Aorta (tissue), 5 donors: ENCODE measurements at regions not wholly inside any gene's neighbourhood (a gene's known extent, or its start where the extent isn't known, plus 50 kb on each side); places are given as distances from the start of the nearest gene placed in this dataset.

Experiments
- ATAC-seq: fragments of 200-7000 bp; cut with Tn5 transposase; one replicate; pipeline ENCODE4 v1.9.1; 2022; ENCODE audit warnings: moderate library complexity; ENCODE audit not compliant: low FRiP score
- DNase-seq, 2 donors: peaks; one replicate each; pipeline ENCODE4 v3.0.0-alpha.2; 2020
- H3K27ac ChIP-seq, 2 donors: one replicate each; pipeline ENCODE4 v1.5.1; 2013; ENCODE audit warnings: low read length in 2 of 2, mild to moderate bottlenecking in 2 of 2, moderate library complexity in 2 of 2, control low read depth in 1 of 2, inconsistent platforms in 1 of 2, low read depth in 1 of 2
- H3K27me3 ChIP-seq, 2 donors: one replicate each; pipeline ENCODE4 v1.6.1; 2013; ENCODE audit warnings: control low read depth in 1 of 2, low read length in 1 of 2, mild to moderate bottlenecking in 1 of 2, moderate library complexity in 1 of 2; ENCODE audit not compliant: insufficient read depth in 2 of 2, control insufficient read depth in 1 of 2
- H3K36me3 ChIP-seq, 2 donors: one replicate each; pipeline ENCODE4 v1.6.1; 2013; ENCODE audit warnings: control low read depth in 1 of 2, low read length in 1 of 2, mild to moderate bottlenecking in 1 of 2; ENCODE audit not compliant: insufficient read depth in 2 of 2, control insufficient read depth in 1 of 2
- H3K4me1 ChIP-seq, 2 donors: one replicate each; pipeline ENCODE4 v1.6.1; 2013; ENCODE audit warnings: low read length in 2 of 2, control low read depth in 1 of 2, mild to moderate bottlenecking in 1 of 2, moderate library complexity in 1 of 2; ENCODE audit not compliant: insufficient read depth in 2 of 2, control insufficient read depth in 1 of 2
- H3K4me3 ChIP-seq, 2 donors: one replicate each; pipeline ENCODE4 v1.5.1; 2013; ENCODE audit warnings: low read length in 2 of 2, control low read depth in 1 of 2, mild to moderate bottlenecking in 1 of 2
- H3K9me3 ChIP-seq: one replicate; pipeline ENCODE4 v1.6.1; 2013; ENCODE audit warnings: mild to moderate bottlenecking, low read length; ENCODE audit not compliant: control insufficient read depth
- WGBS, 2 donors: extraction: QIAGEN DNeasy Blood & Tissue Kit; methylation state at CpG; one replicate each; pipeline ENCODE4 v1.1.7; 2013; 5-methylcytosine and 5-hydroxymethylcytosine counted together
- intact Hi-C, 2 donors: fragments of 100-400 bp; cut with DNase I; formaldehyde crosslinking; loops; one replicate each; pipeline versions ENCODE4 v1.14.2 to v1.15.0; 2022
- donor health status: healthy with polysubstance abuse.
- donor health status: Bipolar disorder and iron deficiency.
- donor health status: DM: no; HTN: no; CAD: no.
- donor health status: DM: no; HTN: no; CAD: no.
- donor health status: DM: yes; HTN: yes; CAD: no.

- no peaks in the 10 kb centered on the region for H3K9me3 ChIP-seq
- ATAC-seq (no peak), DNase-seq (no peak)
- no peaks in the 10 kb centered on the region for H3K27me3 ChIP-seq
- intact Hi-C loops, result no loop called here
- no peak overlapping the region for H3K4me3 ChIP-seq
- no peak overlapping the region for H3K27ac ChIP-seq
- no peaks in the 10 kb centered on the region for H3K36me3 ChIP-seq
- H3K4me1 ChIP-seq, result no peaks in the 10 kb centered on the region
- 46 to 83% methylated on average over 3 of the region's 3 CpGs for WGBS, 2 donors
Observed at GRCh38 chr2:16254356-16254965, 314.1 kb downstream of the MYCN start.

- H3K36me3 ChIP-seq, result no peaks in the 10 kb centered on the region
- H3K4me1 ChIP-seq, result no peaks in the 10 kb centered on the region
- ATAC-seq (no peak), DNase-seq (no peak)
- H3K9me3 ChIP-seq, result no peaks in the 10 kb centered on the region
- no peak overlapping the region for H3K4me3 ChIP-seq
- H3K27me3 ChIP-seq, result no peaks in the 10 kb centered on the region
- intact Hi-C loops, result no loop called here
- 81 to 82% methylated on average over 3 of the region's 3 CpGs for WGBS, 2 donors
- no peak overlapping the region for H3K27ac ChIP-seq
Observed at GRCh38 chr2:16253291-16253690, 312.9 kb downstream of the MYCN start.

GRCh38 chr2:16252891-16253290 is 312.5 kb downstream of the MYCN start:
- H3K4me1 ChIP-seq, result no peaks in the 10 kb centered on the region
- intact Hi-C loops, result no loop called here
- no peak for ATAC-seq

GRCh38 chr2:16252251-16252650 is 311.9 kb downstream of the MYCN start:
- ATAC-seq, result no peak
- Histone ChIP-seq H3K9me3 (no peaks in the 10 kb centered on the region), H3K4me3 (no peak overlapping the region), H3K36me3 (no peaks in the 10 kb centered on the region), H3K4me1 (no peaks in the 10 kb centered on the region), H3K27me3 (no peaks in the 10 kb centered on the region), H3K27ac (no peak overlapping the region)
- DNase-seq, result no peak
- intact Hi-C loops, result no loop called here
- WGBS, 2 donors, result 82 to 89% methylated on average over 9 of the region's 9 CpGs

More at GRCh38 chr2:16252891-16253290, 312.5 kb downstream of the MYCN start:
- 88 to 90% methylated on average over 1 of the region's 1 CpG for WGBS, 2 donors
- Histone ChIP-seq H3K27ac (no peak overlapping the region), H3K4me3 (no peak overlapping the region), H3K9me3 (no peaks in the 10 kb centered on the region), H3K36me3 (no peaks in the 10 kb centered on the region), H3K27me3 (no peaks in the 10 kb centered on the region)
- no peak for DNase-seq

DNA sequence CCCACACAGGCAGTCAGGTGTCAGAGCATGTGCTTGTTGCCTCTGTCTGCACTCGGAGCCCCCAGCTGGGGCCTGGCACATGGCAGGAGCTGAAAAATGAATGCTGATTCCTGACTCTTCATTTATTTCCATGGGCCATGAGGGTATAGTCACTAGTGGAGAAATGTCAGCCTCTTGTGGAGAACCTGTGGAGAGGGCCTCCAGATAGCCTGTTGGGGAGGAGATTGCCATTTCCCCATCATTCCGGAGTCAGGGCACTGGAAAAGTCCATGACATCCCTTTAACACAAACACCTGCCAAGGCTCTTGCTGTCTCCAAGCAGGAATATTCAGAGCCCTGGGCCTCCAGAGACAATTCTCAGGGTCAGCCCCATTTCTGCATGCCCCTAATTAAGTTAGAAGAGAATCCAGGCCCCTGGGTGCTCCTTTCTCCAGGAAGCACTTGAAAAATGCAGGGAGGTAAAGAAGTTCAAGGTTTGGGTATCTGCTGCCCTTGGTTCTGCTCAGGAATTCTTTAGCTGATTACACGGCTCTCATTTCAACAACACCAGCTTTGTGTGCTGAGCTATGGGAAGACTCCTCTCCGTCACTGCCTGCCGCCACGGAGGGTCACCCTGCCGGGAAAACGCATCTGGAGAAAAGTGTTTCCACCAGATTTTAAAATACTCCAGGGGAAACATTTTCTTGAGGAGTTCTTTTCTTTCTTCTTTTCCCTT is 311.3 kb downstream of the MYCN start:
- DNase-seq (no peak), ATAC-seq (no peak)
- WGBS, 2 donors, result 36 to 40% methylated on average over 8 of the region's 8 CpGs
- intact Hi-C loops, result no loop called here
- no peaks in the 10 kb centered on the region for H3K4me1 ChIP-seq
- H3K27ac ChIP-seq, result no peak overlapping the region
- H3K9me3 ChIP-seq, result no peaks in the 10 kb centered on the region
- H3K4me3 ChIP-seq, result no peak overlapping the region
- H3K36me3 ChIP-seq, result no peaks in the 10 kb centered on the region
- no peaks in the 10 kb centered on the region for H3K27me3 ChIP-seq

DNA sequence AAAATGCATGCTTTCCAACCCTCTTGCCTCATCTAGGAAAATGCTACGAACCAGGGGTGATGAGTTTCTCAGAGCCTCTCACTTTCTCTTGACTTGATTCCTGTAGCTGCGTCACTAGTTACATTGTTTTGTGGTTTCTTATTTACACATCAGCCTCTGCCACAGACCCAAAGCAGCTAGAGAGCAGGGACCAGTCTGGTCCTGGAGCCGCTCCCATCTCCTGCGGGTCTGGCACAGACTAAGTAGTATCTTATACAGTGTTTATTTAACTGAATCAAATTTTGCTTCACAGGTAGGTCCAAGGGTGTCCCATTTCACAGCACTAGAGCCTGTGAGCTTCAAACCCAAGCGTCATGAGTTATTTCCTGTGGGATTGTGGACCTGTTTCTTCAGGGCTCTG is 310.5 kb downstream of the MYCN start:
- no peaks in the 10 kb centered on the region for H3K4me1 ChIP-seq
- no peak overlapping the region for H3K27ac ChIP-seq
- no peak for DNase-seq
- H3K36me3 ChIP-seq, result no peaks in the 10 kb centered on the region
- H3K27me3 ChIP-seq, result no peaks in the 10 kb centered on the region
- no peaks in the 10 kb centered on the region for H3K9me3 ChIP-seq
- no peak overlapping the region for H3K4me3 ChIP-seq
- WGBS, 2 donors, result 80 to 83% methylated on average over 5 of the region's 5 CpGs
- intact Hi-C loops, result no loop called here
- no peak for ATAC-seq

DNA sequence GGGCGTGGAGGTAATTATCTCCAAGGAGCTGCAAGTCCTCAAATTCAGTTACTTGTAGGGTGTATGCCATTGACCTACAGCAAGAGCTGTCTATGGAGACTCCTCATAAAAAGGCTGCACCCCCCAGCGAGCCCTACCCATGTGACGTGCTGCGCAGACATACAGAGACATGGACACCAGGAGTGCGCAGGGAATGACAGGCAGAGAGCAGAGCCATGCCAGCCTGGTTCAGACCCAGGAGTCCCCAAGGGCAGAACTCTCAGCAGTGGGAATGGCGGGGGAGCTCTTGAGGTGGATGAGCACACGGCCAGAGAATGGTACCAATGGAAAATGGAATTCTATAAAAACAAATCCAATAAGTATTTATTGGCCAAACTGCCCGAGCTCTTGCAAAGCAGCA is 310.1 kb downstream of the MYCN start:
- intact Hi-C loops, result no loop called here
- Histone ChIP-seq H3K27ac (no peak overlapping the region), H3K27me3 (no peaks in the 10 kb centered on the region), H3K36me3 (no peaks in the 10 kb centered on the region), H3K4me3 (no peak overlapping the region), H3K4me1 (no peaks in the 10 kb centered on the region), H3K9me3 (no peaks in the 10 kb centered on the region)
- ATAC-seq (no peak), DNase-seq (no peak)
- WGBS, 2 donors, result 83 to 87% methylated on average over 8 of the region's 8 CpGs

GRCh38 chr2:16250056-16250425 is 309.7 kb downstream of the MYCN start:
- DNase-seq, result no peak
- H3K9me3 ChIP-seq, result no peaks in the 10 kb centered on the region
- intact Hi-C loops, result no loop called here
- no peak overlapping the region for H3K27ac ChIP-seq
- no peak overlapping the region for H3K4me3 ChIP-seq
- no peak for ATAC-seq
- H3K36me3 ChIP-seq, result no peaks in the 10 kb centered on the region
- 67 to 78% methylated on average over 1 of the region's 1 CpG for WGBS, 2 donors
- H3K4me1 ChIP-seq, result no peaks in the 10 kb centered on the region
- H3K27me3 ChIP-seq, result no peaks in the 10 kb centered on the region
